ENCODE measurements at regions not wholly inside any gene's neighbourhood (a gene's known extent, or its start where the extent isn't known, plus 50 kb on each side); places are given as distances from the start of the nearest gene placed in this dataset.

- Mint-ChIP-seq H3K27me3 (ENCODE audit: low read depth) (peaks cover 4% of the 10 kb centered on the region), H3K9me3 (peaks cover 1% of the 10 kb centered on the region), H3K4me1 (no peaks in the 10 kb centered on the region), H3K27ac (no peak overlapping the region), H3K4me3 (no peak overlapping the region), H3K36me3 (no peaks in the 10 kb centered on the region)
- no peak for TF ChIP-seq CTCF (IDR thresholded peaks at IDR 0.05; ENCODE audit: unreplicated experiment)
- DNase-seq (ENCODE audit: low spot score in 2 of 2, unreplicated experiment in 2 of 2): no peak
Measured at GRCh38 chr4:20119141-20119540, 132.6 kb upstream of the SLIT2 start.

DNA sequence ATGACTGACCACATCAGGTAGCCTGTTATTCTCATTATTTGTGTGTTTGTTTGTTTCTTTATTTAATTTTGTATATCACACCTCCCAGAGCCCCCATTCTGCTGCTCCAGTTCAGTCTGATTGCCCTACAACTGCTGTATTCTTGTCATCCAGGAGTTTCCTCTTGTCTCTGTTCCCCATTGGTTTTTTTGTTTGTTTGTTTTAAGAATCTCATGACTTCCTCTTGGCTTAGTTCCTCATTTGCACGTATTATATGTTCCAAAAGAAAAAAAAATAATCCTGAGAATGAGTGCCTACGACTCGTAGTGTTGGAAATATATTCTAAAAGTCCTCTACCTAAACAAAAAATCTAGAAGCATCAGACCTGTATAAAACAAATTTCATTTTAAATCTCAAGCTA is 142.3 kb upstream of the SLIT2 start:
- Mint-ChIP-seq H3K36me3 (no peaks in the 10 kb centered on the region), H3K4me3 (no peak overlapping the region), H3K27ac (no peak overlapping the region), H3K9me3 (peaks cover 14% of the 10 kb centered on the region), H3K27me3 (ENCODE audit: low read depth) (peaks cover 2% of the 10 kb centered on the region), H3K4me1 (peaks cover 3% of the 10 kb centered on the region)
- no peak for TF ChIP-seq CTCF (IDR thresholded peaks at IDR 0.05; ENCODE audit: unreplicated experiment)
- DNase-seq (ENCODE audit: low spot score in 2 of 2, unreplicated experiment in 2 of 2): no peak

DNA sequence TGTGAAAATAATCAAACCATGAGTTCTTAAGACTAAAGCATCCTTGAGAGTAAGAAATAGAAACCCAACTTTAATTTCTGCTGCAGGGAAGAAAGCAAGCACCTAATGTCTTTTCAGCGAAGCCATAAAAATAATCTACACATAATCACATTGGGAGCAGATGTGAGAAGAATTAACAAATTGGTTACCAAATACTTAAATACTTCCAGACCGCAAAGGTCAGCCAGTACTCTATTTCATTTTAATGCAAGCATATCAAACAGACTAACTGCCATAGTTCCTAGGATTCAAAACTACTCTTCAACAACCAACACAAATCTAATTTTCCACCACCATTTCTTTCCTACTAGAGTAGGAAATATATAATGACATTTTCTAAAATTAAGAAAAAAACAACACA is 144.8 kb upstream of the SLIT2 start:
- no peak for DNase-seq (ENCODE audit: low spot score in 2 of 2, unreplicated experiment in 2 of 2)
- peaks cover 9% of the 10 kb centered on the region for H3K9me3 Mint-ChIP-seq
- peaks cover 3% of the 10 kb centered on the region for H3K4me1 Mint-ChIP-seq
- H3K4me3 Mint-ChIP-seq: no peak overlapping the region
- no peak for TF ChIP-seq CTCF (IDR thresholded peaks at IDR 0.05; ENCODE audit: unreplicated experiment)
- peaks cover 2% of the 10 kb centered on the region for H3K27me3 Mint-ChIP-seq (ENCODE audit: low read depth)
- H3K27ac Mint-ChIP-seq: no peak overlapping the region
- H3K36me3 Mint-ChIP-seq: no peaks in the 10 kb centered on the region

DNA sequence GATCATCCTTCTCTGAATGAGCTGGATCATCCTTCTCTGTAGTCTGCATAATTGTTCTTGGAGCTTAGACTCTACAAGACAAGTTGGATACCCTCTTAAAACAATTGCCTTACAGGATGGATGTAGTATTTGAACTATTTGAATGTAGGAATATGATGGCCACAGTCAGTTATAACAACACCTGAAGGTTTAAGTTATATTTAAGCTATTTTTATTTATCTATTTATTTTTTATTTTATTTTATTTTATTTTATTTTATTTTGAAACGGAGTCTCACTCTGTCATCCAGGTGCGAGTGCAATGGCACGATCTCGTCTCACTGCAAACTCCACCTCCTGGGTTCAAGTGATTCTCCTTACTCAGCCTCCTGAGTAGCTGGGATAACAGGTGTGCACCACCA is 149.9 kb upstream of the SLIT2 start:
- no peak overlapping the region for H3K4me3 Mint-ChIP-seq

DNA sequence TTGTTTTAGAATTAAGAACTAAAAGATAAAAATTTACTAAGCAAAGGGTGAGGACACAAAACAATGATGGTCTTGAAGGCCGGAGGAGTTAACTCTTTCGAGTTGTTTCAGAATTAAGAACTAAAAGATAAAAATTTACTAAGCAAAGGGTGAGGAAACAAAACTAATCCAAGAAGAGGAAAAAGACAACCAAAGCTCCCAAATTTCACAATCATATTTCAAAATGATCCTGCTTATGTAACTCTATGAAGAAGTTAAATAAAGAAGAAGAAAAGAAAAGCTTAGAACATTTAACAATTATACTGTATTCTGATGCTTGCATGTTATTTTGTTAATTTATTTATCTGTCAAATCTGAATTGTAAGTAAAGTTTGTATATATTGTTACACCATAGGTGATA is 154.8 kb upstream of the SLIT2 start:
- no peak for DNase-seq (ENCODE audit: low spot score in 2 of 2, unreplicated experiment in 2 of 2)
- Mint-ChIP-seq H3K4me3 (no peak overlapping the region), H3K9me3 (no peaks in the 10 kb centered on the region), H3K36me3 (no peaks in the 10 kb centered on the region), H3K27me3 (ENCODE audit: low read depth) (no peaks in the 10 kb centered on the region), H3K4me1 (no peaks in the 10 kb centered on the region), H3K27ac (no peak overlapping the region)
- no peak for TF ChIP-seq CTCF (IDR thresholded peaks at IDR 0.05; ENCODE audit: unreplicated experiment)

More for the DNA sequence above, 149.9 kb upstream of the SLIT2 start:
- Mint-ChIP-seq H3K9me3 (no peaks in the 10 kb centered on the region), H3K27me3 (ENCODE audit: low read depth) (no peaks in the 10 kb centered on the region), H3K27ac (no peak overlapping the region), H3K4me1 (no peaks in the 10 kb centered on the region), H3K36me3 (no peaks in the 10 kb centered on the region)
- TF ChIP-seq CTCF (IDR thresholded peaks at IDR 0.05; ENCODE audit: unreplicated experiment): no peak
- DNase-seq (ENCODE audit: low spot score in 2 of 2, unreplicated experiment in 2 of 2): no peak
